Breast epithelium (tissue), 3 donors: ENCODE measurements at regions not wholly inside any gene's neighbourhood (a gene's known extent, or its start where the extent isn't known, plus 50 kb on each side); places are given as distances from the start of the nearest gene placed in this dataset.

Experiments used
- POLR2A ChIP-seq: fragments of 450-650 bp; IDR thresholded peaks from one replicate; pipeline ENCODE4 v1.6.1; 2016; ENCODE audit warnings: antibody characterized with exemption, mild to moderate bottlenecking, moderate library complexity
- POLR2AphosphoS5 ChIP-seq, 3 donors: sonication (generic); formaldehyde crosslinking; IDR thresholded peaks; one replicate each; pipeline ENCODE4 v1.6.1; 2017; ENCODE audit warnings: antibody characterized with exemption in 3 of 3
- TF ChIP-seq, protein P1 (sequence below), 3 donors: fragments of 450-650 bp; IDR thresholded peaks; one replicate each; pipeline ENCODE4 v1.5.1; 2016 to 2017; ENCODE audit warnings: antibody characterized with exemption in 3 of 3, mild to moderate bottlenecking in 3 of 3, moderate library complexity in 3 of 3

DNA sequence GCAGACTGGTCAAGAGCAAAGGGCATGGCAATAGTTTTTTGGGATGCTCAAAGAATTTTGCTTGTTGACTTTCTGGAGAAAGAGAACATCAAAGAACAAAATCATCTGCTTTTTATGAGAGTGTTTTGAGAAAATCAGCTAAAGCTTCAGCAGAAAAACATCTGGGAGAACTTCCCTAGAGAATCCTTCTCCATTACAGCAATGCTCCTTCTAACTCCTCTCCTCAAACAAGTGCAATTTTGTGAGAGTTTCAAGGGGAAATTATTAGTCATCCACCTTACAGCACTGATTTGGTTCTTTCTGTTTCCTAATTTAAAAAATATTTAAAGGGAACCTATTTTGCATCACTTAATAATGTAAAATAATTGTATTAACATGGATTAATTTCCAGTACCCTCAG is 226.9 kb upstream of the NXPH2 start:
- TF ChIP-seq, protein P1, sequence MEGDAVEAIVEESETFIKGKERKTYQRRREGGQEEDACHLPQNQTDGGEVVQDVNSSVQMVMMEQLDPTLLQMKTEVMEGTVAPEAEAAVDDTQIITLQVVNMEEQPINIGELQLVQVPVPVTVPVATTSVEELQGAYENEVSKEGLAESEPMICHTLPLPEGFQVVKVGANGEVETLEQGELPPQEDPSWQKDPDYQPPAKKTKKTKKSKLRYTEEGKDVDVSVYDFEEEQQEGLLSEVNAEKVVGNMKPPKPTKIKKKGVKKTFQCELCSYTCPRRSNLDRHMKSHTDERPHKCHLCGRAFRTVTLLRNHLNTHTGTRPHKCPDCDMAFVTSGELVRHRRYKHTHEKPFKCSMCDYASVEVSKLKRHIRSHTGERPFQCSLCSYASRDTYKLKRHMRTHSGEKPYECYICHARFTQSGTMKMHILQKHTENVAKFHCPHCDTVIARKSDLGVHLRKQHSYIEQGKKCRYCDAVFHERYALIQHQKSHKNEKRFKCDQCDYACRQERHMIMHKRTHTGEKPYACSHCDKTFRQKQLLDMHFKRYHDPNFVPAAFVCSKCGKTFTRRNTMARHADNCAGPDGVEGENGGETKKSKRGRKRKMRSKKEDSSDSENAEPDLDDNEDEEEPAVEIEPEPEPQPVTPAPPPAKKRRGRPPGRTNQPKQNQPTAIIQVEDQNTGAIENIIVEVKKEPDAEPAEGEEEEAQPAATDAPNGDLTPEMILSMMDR (IDR thresholded peaks at IDR 0.05): no peak
- TF ChIP-seq POLR2A (no peak), POLR2AphosphoS5 (IDR thresholded peaks at IDR 0.05) (no peak)
